ENCODE measurements at regions not wholly inside any gene's neighbourhood (a gene's known extent, or its start where the extent isn't known, plus 50 kb on each side); places are given as distances from the start of the nearest gene placed in this dataset.

DNA sequence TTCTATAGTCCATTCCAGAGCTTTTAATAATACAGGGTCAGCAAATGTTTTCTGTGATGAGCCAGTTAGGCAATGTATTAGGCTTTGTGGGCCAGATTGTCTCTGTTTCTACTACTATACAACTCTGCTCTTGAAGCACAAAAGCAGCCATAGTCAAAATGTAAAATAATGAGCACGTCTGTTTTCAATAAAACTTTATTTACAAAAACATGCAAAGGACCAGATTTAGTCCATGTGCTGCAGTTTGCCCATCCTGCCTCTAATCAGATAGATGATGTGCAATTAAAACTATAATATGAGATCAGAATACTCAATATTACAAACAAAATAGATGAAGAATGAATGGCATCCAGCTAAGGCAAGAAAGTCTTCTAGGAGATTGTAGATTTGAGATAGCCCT, 127.8 kb upstream of the FRMPD4 start:
- TF ChIP-seq, protein P1, sequence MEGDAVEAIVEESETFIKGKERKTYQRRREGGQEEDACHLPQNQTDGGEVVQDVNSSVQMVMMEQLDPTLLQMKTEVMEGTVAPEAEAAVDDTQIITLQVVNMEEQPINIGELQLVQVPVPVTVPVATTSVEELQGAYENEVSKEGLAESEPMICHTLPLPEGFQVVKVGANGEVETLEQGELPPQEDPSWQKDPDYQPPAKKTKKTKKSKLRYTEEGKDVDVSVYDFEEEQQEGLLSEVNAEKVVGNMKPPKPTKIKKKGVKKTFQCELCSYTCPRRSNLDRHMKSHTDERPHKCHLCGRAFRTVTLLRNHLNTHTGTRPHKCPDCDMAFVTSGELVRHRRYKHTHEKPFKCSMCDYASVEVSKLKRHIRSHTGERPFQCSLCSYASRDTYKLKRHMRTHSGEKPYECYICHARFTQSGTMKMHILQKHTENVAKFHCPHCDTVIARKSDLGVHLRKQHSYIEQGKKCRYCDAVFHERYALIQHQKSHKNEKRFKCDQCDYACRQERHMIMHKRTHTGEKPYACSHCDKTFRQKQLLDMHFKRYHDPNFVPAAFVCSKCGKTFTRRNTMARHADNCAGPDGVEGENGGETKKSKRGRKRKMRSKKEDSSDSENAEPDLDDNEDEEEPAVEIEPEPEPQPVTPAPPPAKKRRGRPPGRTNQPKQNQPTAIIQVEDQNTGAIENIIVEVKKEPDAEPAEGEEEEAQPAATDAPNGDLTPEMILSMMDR (conservative IDR thresholded peaks at IDR 0.05): no peak
- no peak for TF ChIP-seq ZFX (IDR thresholded peaks at IDR 0.05)

Data from C4-2B (cell line).